Astrocyte (in vitro differentiated cells and primary cell): ENCODE measurements at regions not wholly inside any gene's neighbourhood (a gene's known extent, or its start where the extent isn't known, plus 50 kb on each side); places are given as distances from the start of the nearest gene placed in this dataset.

Experiments used
- DNase-seq: peaks from one replicate; pipeline ENCODE4 v3.0.0-alpha.2; 2010; ENCODE audit warnings: low read depth
- FAIRE-seq: peaks from 2 replicates; lab custom pipeline; 2011; peaks lifted over from hg19 to GRCh38; lab: Jason Lieb, UNC
- H2AFZ ChIP-seq: 2 replicates; pipeline ENCODE4 v1.6.0; 2012; ENCODE audit warnings: low read depth, low read length, inconsistent platforms
- H3K27ac ChIP-seq: 2 replicates; pipeline ENCODE4 v1.5.1; 2011; ENCODE audit warnings: low read depth, low read length, inconsistent platforms
- H3K27me3 ChIP-seq: 2 replicates; pipeline ENCODE4 v1.6.0; 2011; ENCODE audit warnings: low read length, inconsistent platforms; ENCODE audit not compliant: insufficient read depth
- H3K36me3 ChIP-seq: 2 replicates; pipeline ENCODE4 v1.5.1; 2011; ENCODE audit warnings: low read length, inconsistent platforms; ENCODE audit not compliant: insufficient read depth
- H3K4me1 ChIP-seq: 2 replicates; pipeline ENCODE4 v1.5.1; 2011; ENCODE audit warnings: low read length, inconsistent platforms; ENCODE audit not compliant: insufficient read depth
- H3K4me2 ChIP-seq: 2 replicates; pipeline ENCODE4 v1.6.0; 2012; ENCODE audit warnings: low read length, inconsistent platforms
- H3K4me3 ChIP-seq: 2 replicates; pipeline ENCODE4 v1.5.1; 2011; ENCODE audit warnings: low read depth, mild to moderate bottlenecking, low read length, inconsistent platforms; ENCODE audit not compliant: insufficient read depth
- H3K79me2 ChIP-seq: 2 replicates; pipeline ENCODE4 v1.6.0; 2012; ENCODE audit warnings: mild to moderate bottlenecking, low read length, inconsistent platforms; ENCODE audit not compliant: insufficient read depth
- H3K9ac ChIP-seq: 2 replicates; pipeline ENCODE4 v1.6.0; 2012; ENCODE audit warnings: mild to moderate bottlenecking, low read length, inconsistent platforms
- H3K9me3 ChIP-seq: 2 replicates; pipeline ENCODE4 v1.5.1; 2012; ENCODE audit warnings: low read depth, mild to moderate bottlenecking, low read length, inconsistent platforms; ENCODE audit not compliant: insufficient read depth
- H4K20me1 ChIP-seq: 2 replicates; pipeline ENCODE4 v1.6.0; 2012; ENCODE audit warnings: low read length, inconsistent platforms; ENCODE audit not compliant: insufficient read depth
- H3K27ac Mint-ChIP-seq: one replicate; pipeline ENCODE4 v1.8.0; 2021; ENCODE audit warnings: mild to moderate bottlenecking, mixed read lengths; ENCODE audit not compliant: unreplicated experiment
- H3K27me3 Mint-ChIP-seq: one replicate; pipeline ENCODE4 v1.8.0; 2021; ENCODE audit warnings: low read depth, mixed read lengths; ENCODE audit not compliant: unreplicated experiment
- H3K36me3 Mint-ChIP-seq: one replicate; pipeline ENCODE4 v1.8.0; 2021; ENCODE audit warnings: low read depth, mixed read lengths; ENCODE audit not compliant: unreplicated experiment
- H3K4me1 Mint-ChIP-seq: one replicate; pipeline ENCODE4 v1.8.0; 2021; ENCODE audit warnings: low read depth, mixed read lengths; ENCODE audit not compliant: unreplicated experiment
- H3K4me3 Mint-ChIP-seq: one replicate; pipeline ENCODE4 v1.8.0; 2021; ENCODE audit warnings: mild to moderate bottlenecking, moderate library complexity, mixed read lengths; ENCODE audit not compliant: unreplicated experiment
- H3K9me3 Mint-ChIP-seq: one replicate; pipeline ENCODE4 v1.8.0; 2021; ENCODE audit warnings: mild to moderate bottlenecking, mixed read lengths; ENCODE audit not compliant: unreplicated experiment
- CTCF ChIP-seq: IDR thresholded peaks from 2 replicates; pipeline ENCODE4 v1.5.1; 2011; ENCODE audit warnings: low read depth, mild to moderate bottlenecking, inconsistent platforms, low read length, moderate library complexity; ENCODE audit not compliant: insufficient read depth
- EZH2 ChIP-seq: IDR thresholded peaks from 2 replicates; pipeline ENCODE4 v1.6.1; 2012; ENCODE audit warnings: mild to moderate bottlenecking, low read length, inconsistent platforms; ENCODE audit not compliant: insufficient read depth

GRCh38 chr3:106728315-106729098 lies 648.7 kb upstream of the CCDC54 start:
- no peaks in the 10 kb centered on the region for H3K27me3 Mint-ChIP-seq
- Histone ChIP-seq H3K36me3 (no peaks in the 10 kb centered on the region), H3K4me2 (peak overlapping the region; percentile 44), H2AFZ (no peak overlapping the region), H3K9me3 (no peaks in the 10 kb centered on the region), H3K79me2 (no peaks in the 10 kb centered on the region), H3K4me1 (peaks cover 31% of the 10 kb centered on the region), H4K20me1 (no peaks in the 10 kb centered on the region), H3K4me3 (no peak overlapping the region), H3K27me3 (no peaks in the 10 kb centered on the region), H3K9ac (peak overlapping the region; percentile 77), H3K27ac (peak overlapping the region; percentile 95)
- no peaks in the 10 kb centered on the region for H3K9me3 Mint-ChIP-seq
- TF ChIP-seq CTCF: no peak
- TF ChIP-seq EZH2: no peak
- no peaks in the 10 kb centered on the region for H3K36me3 Mint-ChIP-seq
- FAIRE-seq (peak; percentile 98), DNase-seq (peak; percentile 100)
- H3K4me1 Mint-ChIP-seq: peaks cover 48% of the 10 kb centered on the region
- peak overlapping the region; percentile 40 for H3K4me3 Mint-ChIP-seq
- peak overlapping the region; percentile 100 for H3K27ac Mint-ChIP-seq

DNA sequence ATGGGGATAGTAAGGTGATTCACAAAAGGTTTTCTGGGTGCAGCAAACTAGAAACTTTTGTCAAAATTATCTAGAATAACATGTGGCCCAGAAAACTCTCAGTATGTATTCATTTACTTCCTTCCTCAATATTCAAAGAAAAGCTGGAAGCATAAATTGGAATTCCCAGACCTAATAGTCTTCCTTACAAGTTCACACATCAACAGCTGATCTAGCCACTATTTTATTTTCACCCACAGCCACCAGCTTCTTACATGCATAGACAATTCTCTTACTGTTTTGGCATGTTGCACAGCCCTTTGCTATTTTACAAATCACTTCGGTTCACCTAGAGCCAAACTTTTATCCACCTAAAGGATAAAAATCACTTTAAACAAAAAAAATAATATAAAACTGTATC lies 647.8 kb upstream of the CCDC54 start:
- Histone ChIP-seq H3K9ac (peak overlapping the region; percentile 77), H3K36me3 (no peaks in the 10 kb centered on the region), H2AFZ (no peak overlapping the region), H3K27ac (peak overlapping the region; percentile 95), H3K4me3 (no peak overlapping the region), H3K4me2 (peak overlapping the region; percentile 44), H4K20me1 (no peaks in the 10 kb centered on the region), H3K4me1 (peaks cover 31% of the 10 kb centered on the region), H3K27me3 (no peaks in the 10 kb centered on the region), H3K79me2 (no peaks in the 10 kb centered on the region), H3K9me3 (no peaks in the 10 kb centered on the region)
- DNase-seq (no peak), FAIRE-seq (peak; percentile 68)
- Mint-ChIP-seq H3K4me1 (peaks cover 48% of the 10 kb centered on the region), H3K9me3 (no peaks in the 10 kb centered on the region), H3K27me3 (no peaks in the 10 kb centered on the region), H3K36me3 (no peaks in the 10 kb centered on the region), H3K27ac (peak overlapping the region; percentile 100), H3K4me3 (no peak overlapping the region)
- TF ChIP-seq EZH2 (no peak), CTCF (no peak)

- Histone ChIP-seq H3K27me3 (no peaks in the 10 kb centered on the region), H3K9me3 (no peaks in the 10 kb centered on the region), H4K20me1 (no peaks in the 10 kb centered on the region), H3K27ac (peak overlapping the region; percentile 2), H3K36me3 (no peaks in the 10 kb centered on the region), H3K4me2 (no peak overlapping the region), H3K9ac (no peak overlapping the region), H3K79me2 (no peaks in the 10 kb centered on the region), H3K4me3 (no peak overlapping the region), H3K4me1 (peaks cover 26% of the 10 kb centered on the region), H2AFZ (peak overlapping the region; percentile 6)
- Mint-ChIP-seq H3K4me3 (no peak overlapping the region), H3K27me3 (no peaks in the 10 kb centered on the region), H3K9me3 (no peaks in the 10 kb centered on the region), H3K27ac (no peak overlapping the region), H3K4me1 (peaks cover 39% of the 10 kb centered on the region), H3K36me3 (no peaks in the 10 kb centered on the region)
- TF ChIP-seq CTCF (no peak), EZH2 (no peak)
- no peak for FAIRE-seq
- DNase-seq: no peak
These were observed 646.0 kb upstream of the CCDC54 start for GRCh38 chr3:106731230-106731629.
